Epidermal melanocyte (primary cell): ENCODE measurements at regions not wholly inside any gene's neighbourhood (a gene's known extent, or its start where the extent isn't known, plus 50 kb on each side); places are given as distances from the start of the nearest gene placed in this dataset.

Experiments
- DNase-seq: peaks from one replicate; pipeline ENCODE4 v3.0.0; 2011; ENCODE audit warnings: low spot score; ENCODE audit not compliant: insufficient read length

DNA sequence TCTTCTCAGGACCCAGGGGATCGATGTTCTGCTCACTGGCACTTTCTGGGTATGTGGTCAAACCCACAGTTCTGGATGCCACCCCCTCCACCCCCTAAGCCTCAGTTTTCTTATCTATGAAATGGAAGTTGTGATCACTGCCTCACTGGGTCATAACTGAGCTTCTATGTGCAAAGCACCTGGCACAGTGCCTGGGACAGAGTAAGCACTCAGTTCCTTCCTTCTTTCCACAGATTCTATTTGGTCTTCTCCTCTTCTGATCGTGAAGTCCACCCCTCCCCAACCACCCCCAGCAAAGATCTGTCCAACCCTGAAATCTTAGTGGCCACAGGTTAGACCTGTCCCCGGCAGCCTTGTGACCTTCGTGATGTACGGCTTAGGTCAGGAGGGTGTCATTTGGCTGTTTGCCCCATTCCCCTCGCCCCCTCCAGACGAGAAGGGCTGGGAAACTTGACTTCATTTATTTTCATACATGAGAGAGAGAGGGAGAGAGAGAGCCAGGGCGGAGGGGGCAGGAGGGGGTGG, 181.4 kb downstream of the FGF18 start:
- no peak for DNase-seq

DNA sequence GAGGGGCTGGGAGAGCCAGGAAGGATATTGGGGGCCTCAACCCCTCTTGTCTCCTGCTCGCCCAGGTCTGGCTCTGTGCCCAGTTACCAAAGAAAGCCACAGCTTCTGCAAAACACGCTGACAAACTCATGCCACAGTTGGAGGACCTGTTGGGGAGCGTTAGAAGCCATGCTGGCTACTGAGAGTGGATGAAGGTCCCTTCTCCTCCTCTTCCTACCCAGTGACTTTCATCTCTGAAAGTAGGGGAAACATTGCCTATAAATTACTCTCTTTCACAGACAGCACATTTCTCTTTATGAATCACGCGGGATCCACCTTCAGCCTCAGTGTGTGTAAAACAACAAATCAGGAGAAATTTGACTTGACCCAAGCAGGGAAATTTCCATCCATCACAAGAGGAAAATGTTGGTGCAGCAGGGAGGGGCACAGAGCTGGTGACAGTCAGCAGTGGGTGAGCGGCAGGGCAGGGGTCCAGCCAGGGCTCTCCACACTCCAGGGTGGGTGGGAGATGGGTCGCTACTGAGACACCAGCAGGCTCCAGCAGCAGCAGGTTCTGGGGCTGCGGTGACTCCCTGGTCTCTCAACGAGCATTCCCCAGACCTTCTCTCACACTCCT, 181.9 kb downstream of the FGF18 start:
- no peak for DNase-seq

DNA sequence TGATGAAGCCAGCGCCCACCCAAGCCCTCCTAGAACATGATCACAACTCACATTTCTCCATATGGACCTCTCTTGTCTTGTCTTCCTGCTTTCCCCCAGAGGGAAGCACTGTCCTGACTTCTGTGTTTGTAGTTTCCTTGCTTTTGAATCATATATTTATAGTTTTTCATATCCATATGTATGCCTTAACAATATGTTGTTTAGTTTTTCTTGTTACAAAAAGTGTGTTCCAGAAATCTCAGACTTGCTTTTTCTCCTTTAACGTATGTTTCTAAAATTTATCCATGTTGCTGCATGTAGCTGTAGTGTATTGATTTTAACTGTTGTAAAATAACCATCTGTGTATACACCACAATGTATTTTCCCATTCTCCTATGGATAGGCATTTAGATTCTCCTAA, 182.0 kb upstream of the SMIM23 start:
- no peak for DNase-seq

DNA sequence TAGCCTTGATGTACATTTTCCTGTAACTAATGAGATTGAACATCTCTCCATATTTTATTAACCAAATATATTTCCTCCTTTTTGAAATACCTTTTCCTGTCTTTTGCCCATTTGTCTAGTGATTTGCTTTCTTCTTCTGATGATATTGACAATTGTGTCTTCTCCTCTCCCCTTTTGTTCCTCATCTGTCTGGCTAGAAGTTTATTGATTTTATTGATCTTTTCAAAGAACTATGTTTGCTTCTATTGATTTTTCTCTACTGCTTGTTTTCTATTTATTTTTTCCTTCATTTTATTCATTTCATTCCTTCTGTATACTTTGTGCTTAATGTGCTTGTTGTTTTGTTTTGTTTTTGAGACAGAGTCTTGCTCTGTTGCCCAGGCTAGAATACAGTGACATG, 181.4 kb upstream of the SMIM23 start:
- DNase-seq: no peak

DNA sequence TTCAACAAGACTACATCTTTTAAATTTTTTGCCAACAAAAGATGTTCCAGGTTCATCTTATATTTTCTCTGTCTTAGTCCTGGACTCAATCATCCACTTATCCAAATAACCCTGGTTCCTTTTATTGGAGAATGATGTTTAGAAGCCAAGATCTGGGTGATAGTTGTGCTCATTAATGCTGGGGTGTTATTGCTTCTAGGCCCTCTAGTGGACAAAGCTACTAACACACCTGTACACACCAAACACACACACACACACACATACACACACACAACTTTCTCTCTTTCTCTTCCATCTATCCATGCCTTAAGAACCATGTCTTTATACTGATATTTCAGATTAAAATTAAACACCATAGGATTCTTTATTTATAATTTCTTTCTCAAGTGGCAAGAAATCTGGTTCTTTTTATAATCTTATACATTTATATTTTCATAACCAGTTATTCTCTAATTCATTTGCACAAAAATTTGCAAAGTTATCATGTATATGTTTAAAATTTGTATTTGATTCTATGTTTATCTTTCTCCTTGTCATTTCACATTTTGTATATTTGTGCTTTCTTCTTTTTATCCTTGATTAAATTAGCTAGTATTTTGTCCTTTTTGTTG, 179.1 kb upstream of the SMIM23 start:
- DNase-seq: no peak

DNA sequence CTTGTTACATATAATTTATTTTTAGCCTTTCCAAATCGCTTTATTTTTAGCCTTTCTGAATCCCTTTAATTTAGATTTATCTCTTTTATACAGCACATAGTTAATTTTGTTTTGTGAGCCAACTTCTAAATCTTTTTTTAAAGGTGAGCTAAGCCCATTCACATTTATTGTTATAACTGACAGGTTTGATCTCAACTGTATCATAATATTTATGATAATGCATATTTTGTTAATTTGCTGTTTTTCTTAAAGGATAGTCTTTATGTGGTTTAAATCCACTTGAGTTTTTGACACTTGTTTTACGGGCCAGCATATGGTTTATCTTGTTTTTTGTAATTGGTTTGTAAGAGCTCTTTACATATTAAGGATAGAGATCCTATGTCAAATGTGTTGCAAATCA, 177.8 kb upstream of the SMIM23 start:
- no peak for DNase-seq

DNA sequence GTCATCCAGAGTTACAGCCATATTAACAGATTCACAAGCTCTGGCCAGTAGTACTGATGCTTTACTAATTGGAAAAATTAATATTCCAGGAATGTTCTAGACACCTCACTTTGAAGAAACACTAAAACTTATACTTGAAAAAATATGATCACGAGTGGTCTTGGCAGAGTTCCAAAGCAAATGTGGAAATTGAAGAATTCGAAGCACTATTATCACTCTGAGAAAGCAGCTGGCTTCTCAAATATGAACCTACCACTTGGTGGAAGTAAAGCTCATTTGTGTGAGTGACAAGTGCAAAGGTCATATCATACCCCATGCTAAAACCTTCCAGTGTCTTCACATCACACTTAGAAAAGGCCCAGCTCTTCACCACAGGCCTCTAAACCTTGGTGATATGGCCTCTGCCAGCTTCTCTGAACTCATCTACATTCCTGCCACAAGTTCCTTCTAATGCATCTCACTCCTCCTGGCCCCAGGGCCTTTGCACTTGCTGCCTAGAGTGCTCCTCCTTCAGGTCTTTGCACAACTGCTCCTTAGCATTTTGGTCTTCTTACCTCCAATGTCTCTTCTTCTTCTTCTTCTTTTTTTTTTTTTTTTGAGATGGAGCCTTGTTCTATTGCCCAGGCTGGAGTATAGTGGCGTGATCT, 175.7 kb upstream of the SMIM23 start:
- DNase-seq: no peak

DNA sequence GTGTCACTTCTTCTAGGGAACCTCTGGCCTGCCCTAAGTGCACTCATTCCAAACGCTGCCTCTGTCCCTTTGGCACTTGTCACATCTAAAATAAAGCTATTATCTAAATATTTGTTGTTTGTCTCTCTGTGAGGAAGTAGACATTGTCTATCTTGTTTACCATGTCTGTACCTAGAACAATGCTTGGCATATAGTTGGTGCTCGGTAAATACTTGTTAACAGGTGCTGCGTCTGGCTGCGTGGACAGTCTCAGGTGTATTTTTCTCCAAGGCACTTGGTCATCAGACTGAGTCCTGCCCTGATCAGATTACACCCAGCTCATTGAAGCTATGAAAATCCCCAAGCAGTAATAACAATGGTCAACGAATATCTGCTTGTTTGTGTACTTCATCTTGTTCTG, 174.9 kb upstream of the SMIM23 start:
- no peak for DNase-seq

DNA sequence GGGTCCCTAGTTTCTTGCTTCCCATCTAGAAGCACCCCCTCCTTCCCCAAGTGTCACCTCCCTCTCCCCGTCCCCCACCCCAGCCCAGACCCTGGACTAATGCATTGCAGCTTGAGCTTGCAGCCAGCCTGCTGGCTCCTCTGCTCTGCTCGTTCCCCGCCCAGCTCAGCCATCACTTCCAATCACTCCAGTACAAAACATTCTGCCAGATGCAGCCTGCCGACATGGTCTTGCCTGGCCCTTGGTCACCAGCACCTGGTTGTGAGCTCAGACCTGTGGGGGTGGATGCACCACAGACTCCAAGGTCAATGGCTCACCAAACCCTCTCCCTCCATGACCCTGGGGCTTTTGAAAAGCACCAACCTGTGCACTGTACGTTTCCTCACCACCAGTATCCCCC, 172.9 kb upstream of the SMIM23 start:
- DNase-seq: no peak

DNA sequence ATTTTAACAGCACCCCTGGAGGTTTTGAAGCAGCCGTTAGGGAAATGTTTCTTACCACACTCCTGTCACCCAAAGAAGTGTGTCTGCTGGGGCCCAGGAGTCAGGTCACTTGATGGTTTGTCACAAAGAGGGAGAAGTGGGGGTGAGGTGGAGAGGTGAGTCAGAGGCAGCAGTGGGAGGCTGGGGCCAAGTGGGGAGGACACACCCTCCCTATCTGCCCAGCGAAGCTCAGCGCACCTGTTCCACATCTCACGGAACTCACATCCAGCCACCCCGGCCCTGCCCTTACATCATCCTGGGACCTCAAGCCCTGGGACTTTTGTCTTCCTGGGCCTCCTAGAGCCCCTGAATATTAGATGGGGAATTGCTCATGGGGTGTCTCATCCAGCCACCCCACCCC, 171.1 kb upstream of the SMIM23 start:
- DNase-seq: no peak

DNA sequence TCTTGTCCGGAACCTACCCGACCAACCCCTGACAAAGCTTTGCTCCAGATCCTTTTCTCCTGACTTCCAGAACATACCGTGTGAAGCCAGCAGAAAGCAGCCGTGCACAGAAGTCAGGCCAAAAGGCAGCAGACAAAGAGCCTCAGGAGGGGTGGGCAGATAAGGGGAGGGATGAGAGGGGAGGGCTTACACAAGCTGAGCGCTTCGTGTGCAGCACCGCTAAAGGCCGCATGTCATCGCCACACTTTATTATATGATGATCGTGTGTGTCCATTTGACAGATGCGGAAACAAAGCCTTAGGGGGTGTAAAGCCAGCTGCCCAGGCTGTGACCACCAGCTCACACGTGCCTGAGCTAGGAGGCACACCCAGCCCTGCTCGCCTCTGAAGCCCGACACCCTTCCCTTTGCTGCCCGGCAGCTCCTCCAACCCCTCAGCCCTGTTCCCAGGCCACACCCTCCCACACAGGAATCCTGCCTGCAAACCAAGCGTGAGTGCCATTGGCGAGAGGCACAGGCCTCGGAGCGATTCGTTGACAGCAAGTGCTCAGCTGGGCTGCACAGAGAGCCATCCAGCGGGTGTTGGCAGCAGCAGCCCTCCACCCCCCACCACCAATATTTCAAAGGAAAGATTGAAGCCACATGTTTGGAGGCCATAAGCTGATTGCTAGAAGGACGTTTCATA, 170.5 kb upstream of the SMIM23 start:
- DNase-seq: no peak

DNA sequence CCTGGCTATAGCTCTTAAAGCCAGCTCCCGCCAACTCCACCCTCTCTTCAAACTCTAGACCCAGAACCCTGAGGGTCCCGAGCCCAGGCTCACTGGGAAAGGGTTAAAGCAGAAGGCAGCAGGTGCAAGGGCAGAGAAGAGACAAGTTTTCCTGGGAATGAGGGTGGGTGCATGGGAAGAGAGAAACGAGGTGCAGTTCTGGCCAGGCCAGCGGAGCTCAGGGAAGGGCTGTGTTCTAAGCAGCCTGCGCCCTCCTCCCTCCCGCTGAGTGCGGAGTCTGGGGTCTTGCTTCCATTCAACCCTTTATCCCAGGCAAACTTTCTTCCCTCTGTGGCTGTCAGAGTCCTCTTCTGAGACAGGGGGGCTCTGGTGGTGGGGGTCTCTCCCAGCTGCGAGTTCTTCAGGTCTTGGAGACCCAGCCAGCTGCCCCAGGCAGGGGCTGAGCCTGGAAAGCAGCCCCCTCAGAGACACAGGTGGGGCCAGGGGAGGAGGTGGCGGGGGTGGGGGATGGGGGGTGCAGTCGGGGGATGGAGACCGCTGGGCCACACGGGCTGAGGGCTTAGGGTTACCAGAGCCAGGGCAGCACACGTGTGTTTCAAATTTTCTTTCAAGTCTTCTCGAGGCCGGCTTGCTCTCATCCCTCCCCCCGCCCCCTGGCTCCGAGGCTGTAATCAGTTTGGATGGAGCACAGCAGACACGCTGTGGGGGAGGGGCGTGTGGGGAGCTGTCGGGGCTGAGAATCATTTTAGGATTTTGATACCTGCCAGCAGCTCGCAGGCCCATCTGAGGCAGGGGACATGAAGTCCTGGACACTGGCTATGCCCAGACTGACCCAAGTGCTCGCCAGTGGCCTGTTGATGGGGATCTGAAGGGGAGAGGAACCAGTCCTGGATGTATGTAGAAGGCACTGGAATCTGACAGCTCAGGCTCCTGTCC, 169.6 kb upstream of the SMIM23 start:
- no peak for DNase-seq

DNA sequence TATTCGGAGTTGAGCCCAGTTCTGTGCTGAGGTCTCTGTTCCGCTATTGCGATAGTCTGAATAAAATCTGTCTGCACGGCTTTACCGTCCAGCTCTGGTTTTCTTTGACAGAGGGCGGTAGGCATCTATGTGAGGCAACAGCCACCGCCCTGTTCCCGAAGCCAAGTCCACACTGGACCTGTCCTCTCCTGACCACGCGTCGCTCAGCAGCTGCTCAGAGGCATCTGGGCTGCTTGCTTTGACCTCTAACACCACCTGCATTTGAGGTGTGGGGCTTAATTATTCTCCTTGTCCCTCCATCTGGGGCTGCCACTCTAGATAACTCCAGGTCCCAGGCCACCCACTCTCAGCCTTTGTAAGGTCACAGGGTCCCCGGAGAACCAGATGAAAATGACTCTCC, 168.4 kb upstream of the SMIM23 start:
- no peak for DNase-seq

DNA sequence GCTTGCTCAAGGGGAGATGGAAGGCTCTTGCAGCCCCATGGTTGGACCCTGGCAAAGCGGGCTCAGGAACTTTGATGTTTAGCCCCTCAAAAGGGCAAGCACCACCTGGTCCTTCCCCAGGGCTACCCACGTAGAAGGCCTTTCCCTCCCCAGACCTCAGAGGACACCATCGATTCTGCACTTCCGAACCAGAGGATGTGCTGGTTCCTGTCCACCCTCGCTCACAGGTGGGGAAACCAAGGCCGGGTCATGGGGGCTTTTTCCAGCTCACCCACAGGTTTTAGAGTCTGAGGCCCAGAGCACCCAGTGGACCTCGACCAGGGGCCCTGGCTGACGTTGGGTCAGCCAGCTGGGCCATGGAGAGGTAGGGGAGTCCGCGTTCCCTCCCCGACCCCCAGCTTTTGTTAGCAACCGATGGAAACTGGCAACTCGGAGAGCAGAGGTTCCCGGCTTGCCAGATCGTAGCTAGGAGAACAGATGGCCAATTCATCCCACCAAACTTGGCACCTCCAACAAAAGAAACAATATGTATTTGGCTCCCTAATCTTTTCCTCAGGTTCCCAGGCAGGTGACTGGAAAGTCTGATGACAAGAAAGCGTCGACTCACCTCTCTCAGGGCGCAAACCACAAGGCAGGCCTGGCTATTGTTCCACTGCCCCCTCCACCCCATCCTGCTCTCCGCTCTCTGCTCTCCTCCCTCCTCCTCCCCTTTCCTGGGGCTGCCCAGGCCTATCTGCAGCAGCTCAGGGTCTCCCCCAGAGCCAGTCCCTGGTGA, 167.6 kb upstream of the SMIM23 start:
- no peak for DNase-seq

DNA sequence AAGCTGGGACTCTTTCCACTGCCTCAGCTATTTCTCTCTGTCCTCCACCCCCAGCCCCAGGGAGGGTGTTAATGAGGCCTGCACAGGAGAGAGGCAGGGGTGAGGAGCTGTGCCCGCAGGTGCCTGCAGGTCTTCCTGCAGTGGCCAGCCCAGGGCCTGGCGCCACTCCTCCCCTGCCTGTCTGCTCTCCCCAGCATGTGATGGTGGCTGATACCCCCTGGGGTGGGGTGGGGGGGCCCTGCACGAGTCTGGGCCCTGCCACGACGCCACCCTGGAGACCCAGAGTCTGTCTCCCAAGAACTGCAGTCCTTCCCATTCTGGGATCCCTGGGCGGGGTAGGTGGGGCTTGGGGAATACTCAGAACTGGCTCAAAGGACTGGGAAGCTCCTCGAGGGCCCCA, 166.4 kb upstream of the SMIM23 start:
- no peak for DNase-seq

DNA sequence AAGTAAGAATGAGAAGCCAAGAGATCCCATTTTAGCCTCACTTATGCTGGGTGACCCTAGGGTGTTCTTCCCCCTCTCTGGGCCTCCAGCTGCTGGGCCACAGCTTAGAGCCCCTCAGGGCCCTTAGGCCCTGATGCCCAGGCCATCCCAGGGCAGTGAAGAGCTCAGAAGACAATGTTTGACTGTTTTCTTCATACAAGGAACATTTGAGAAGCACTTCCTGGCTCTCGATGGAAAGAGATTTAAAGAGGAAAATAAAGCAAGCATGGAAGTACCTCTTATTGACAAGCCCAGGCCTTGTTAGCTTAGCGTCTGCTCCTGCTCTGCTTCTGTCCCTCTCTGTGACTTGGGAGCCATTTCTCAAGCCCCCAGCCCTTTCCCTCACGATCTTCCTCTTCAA, 165.9 kb upstream of the SMIM23 start:
- peak; percentile 56 for DNase-seq

DNA sequence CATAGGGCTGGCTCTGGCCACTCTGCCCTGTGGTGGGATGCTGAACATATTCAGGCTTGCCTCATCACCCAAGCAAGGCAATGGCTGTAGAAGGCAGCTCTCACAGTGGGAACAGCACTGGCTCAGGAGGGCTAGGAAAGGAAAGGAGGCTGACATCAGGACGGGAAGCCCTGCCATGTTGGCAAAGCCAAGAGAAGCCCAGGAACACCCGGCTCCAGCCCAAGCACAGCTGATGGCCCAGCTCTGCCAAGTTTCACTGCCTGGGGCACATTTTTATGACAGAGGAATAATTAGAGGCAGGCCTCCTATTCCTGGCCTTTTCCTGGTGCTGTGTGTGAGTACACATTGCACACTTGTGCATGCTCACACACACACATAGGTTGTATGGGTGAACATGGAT, 163.6 kb upstream of the SMIM23 start:
- DNase-seq: peak; percentile 79

DNA sequence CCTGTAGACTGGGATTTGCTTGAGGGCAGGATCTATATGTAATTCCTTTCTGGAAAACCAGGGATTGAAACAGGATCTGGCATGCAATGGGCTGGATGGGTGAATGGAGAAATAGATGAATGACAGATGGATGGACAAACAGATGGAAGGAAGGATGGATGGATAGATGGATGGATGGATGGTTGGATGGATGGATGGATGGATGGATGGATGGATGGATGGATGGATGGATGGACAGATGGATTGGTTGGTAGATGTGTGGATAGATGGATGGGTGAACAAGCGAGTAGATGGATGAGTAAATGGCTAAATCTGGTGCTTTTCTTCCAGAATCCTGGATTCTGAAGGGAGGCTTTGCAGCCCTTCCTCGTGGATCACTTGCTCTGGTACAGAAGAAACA, 162.5 kb upstream of the SMIM23 start:
- no peak for DNase-seq

DNA sequence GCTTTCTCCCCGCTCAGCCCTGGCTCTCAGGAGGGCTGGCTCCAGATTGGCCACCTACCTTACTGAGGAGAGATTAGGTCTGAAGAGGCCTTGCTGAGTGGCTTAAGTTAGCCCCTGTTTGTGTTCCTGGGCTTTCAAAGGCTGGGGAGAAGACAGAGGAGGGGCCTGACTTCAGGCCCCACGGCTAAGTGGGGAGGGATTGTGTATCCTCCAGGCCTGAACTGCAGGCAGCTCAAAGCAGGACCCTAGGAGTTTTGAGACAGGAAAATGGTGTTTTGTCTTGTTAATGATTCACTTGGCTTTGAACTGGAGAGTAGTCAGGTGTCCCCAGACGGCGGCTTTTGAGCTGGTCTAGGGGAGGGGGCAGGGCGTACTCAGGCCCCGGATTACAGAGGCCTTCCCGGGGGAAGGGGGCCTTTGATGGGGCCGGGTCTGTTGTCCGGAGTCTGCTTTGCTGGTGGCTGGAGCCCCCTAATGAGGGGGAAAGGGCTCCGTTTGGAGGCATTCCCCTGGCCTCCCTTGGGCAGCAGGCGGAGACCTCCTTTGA, 162.0 kb upstream of the SMIM23 start:
- no peak for DNase-seq

DNA sequence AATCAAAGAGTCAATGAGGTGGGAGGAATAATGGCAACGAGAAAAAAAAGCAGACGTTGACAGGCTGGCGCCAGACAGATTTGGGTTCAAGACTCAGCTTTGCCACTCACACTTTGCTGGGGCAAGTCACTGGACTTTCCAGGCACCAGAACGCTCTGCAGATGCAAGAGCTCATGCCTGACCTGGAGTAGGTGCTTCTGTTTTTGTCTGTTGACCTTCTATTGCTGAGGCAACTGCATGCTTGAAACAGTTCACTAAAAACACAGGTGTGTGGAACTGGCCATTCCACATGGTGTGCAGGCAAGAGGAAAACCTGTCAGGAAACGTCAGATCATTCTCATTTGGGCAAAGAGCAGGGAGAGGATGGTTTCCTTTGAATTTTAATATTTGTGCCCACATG, 161.2 kb upstream of the SMIM23 start:
- no peak for DNase-seq
